Osteoblast (primary cell): ENCODE measurements at regions not wholly inside any gene's neighbourhood (a gene's known extent, or its start where the extent isn't known, plus 50 kb on each side); places are given as distances from the start of the nearest gene placed in this dataset.

ENCODE experiments used
- DNase-seq: peaks from one replicate; pipeline ENCODE4 v3.0.0; 2011; ENCODE audit warnings: low spot score, mixed read lengths; ENCODE audit not compliant: insufficient read length; ENCODE audit errors: missing footprints
- H2AFZ ChIP-seq: 2 replicates; pipeline ENCODE4 v1.6.0; 2011; ENCODE audit warnings: mild to moderate bottlenecking, low read length
- H3K27ac ChIP-seq: 2 replicates; pipeline ENCODE4 v1.5.1; 2011; ENCODE audit warnings: mild to moderate bottlenecking, low read depth, low read length, moderate library complexity
- H3K27me3 ChIP-seq: 2 replicates; pipeline ENCODE4 v1.6.0; 2012; ENCODE audit warnings: mild to moderate bottlenecking, control low read depth, inconsistent platforms, low read length, moderate library complexity; ENCODE audit not compliant: insufficient read depth
- H3K36me3 ChIP-seq: 2 replicates; pipeline ENCODE4 v1.5.1; 2011; ENCODE audit warnings: mild to moderate bottlenecking, low read length, control low read depth, moderate library complexity; ENCODE audit not compliant: insufficient read depth
- H3K4me1 ChIP-seq: 2 replicates; pipeline ENCODE4 v1.5.1; 2011; ENCODE audit warnings: mild to moderate bottlenecking, low read length, control low read depth, moderate library complexity; ENCODE audit not compliant: insufficient read depth
- H3K4me2 ChIP-seq: 2 replicates; pipeline ENCODE4 v1.6.0; 2011; ENCODE audit warnings: mild to moderate bottlenecking, low read length; ENCODE audit not compliant: insufficient read depth
- H3K4me3 ChIP-seq: fragments of 200-600 bp; sonication (generic); 3 replicates; pipeline ENCODE4 v1.5.1; 2012; ENCODE audit warnings: mild to moderate bottlenecking, low read length, inconsistent platforms; ENCODE audit not compliant: insufficient read depth
- H3K79me2 ChIP-seq: 2 replicates; pipeline ENCODE4 v1.6.0; 2012; ENCODE audit warnings: mild to moderate bottlenecking, low read length, control low read depth, inconsistent platforms; ENCODE audit not compliant: insufficient read depth
- H3K9me3 ChIP-seq: 2 replicates; pipeline ENCODE4 v1.5.1; 2011; ENCODE audit warnings: low read depth, low read length, control low read depth
- H4K20me1 ChIP-seq: 2 replicates; pipeline ENCODE4 v1.6.0; 2012; ENCODE audit warnings: mild to moderate bottlenecking, low read length, control low read depth; ENCODE audit not compliant: insufficient read depth
- CTCF ChIP-seq: IDR thresholded peaks from 2 replicates; pipeline ENCODE4 v1.5.1; 2011; ENCODE audit warnings: mild to moderate bottlenecking, low read depth, low read length, moderate library complexity; ENCODE audit errors: extremely low read depth

- Histone ChIP-seq H3K27ac (no peak overlapping the region), H3K4me1 (no peaks in the 10 kb centered on the region), H3K4me3 (no peak overlapping the region), H2AFZ (no peak overlapping the region), H3K27me3 (no peaks in the 10 kb centered on the region), H3K4me2 (no peak overlapping the region), H4K20me1 (no peaks in the 10 kb centered on the region), H3K36me3 (no peaks in the 10 kb centered on the region), H3K9me3 (no peaks in the 10 kb centered on the region), H3K79me2 (no peaks in the 10 kb centered on the region)
- TF ChIP-seq CTCF = no peak
- DNase-seq = no peak
Measured at GRCh38 chr20:6870559-6870958, 103.1 kb downstream of the BMP2 start.

GRCh38 chr20:6877633-6878032 is 110.1 kb downstream of the BMP2 start:
- no peaks in the 10 kb centered on the region for H3K27me3 ChIP-seq
- H3K4me2 ChIP-seq = no peak overlapping the region
- H3K4me1 ChIP-seq = no peaks in the 10 kb centered on the region
- DNase-seq = no peak
- H3K4me3 ChIP-seq = no peak overlapping the region
- H3K27ac ChIP-seq = no peak overlapping the region
- H4K20me1 ChIP-seq = no peaks in the 10 kb centered on the region
- H3K79me2 ChIP-seq = no peaks in the 10 kb centered on the region
- no peaks in the 10 kb centered on the region for H3K36me3 ChIP-seq
- TF ChIP-seq CTCF = no peak
- no peak overlapping the region for H2AFZ ChIP-seq
- no peaks in the 10 kb centered on the region for H3K9me3 ChIP-seq

GRCh38 chr20:6882561-6883291 is 115.2 kb downstream of the BMP2 start:
- Histone ChIP-seq H3K27me3 (no peaks in the 10 kb centered on the region), H3K36me3 (no peaks in the 10 kb centered on the region), H4K20me1 (no peaks in the 10 kb centered on the region), H3K27ac (no peak overlapping the region), H3K4me3 (no peak overlapping the region), H2AFZ (no peak overlapping the region), H3K79me2 (no peaks in the 10 kb centered on the region), H3K9me3 (no peaks in the 10 kb centered on the region), H3K4me2 (no peak overlapping the region), H3K4me1 (no peaks in the 10 kb centered on the region)
- no peak for DNase-seq
- no peak for TF ChIP-seq CTCF

GRCh38 chr20:6884114-6884513 is 116.6 kb downstream of the BMP2 start:
- no peaks in the 10 kb centered on the region for H3K27me3 ChIP-seq
- H3K4me1 ChIP-seq = no peaks in the 10 kb centered on the region
- H4K20me1 ChIP-seq = no peaks in the 10 kb centered on the region
- no peak overlapping the region for H3K4me2 ChIP-seq
- TF ChIP-seq CTCF = no peak
- H3K4me3 ChIP-seq = no peak overlapping the region
- no peak for DNase-seq
- no peaks in the 10 kb centered on the region for H3K79me2 ChIP-seq
- no peaks in the 10 kb centered on the region for H3K36me3 ChIP-seq
- no peaks in the 10 kb centered on the region for H3K9me3 ChIP-seq
- no peak overlapping the region for H3K27ac ChIP-seq
- H2AFZ ChIP-seq = no peak overlapping the region
